Skeletal muscle satellite cell (primary cell): ENCODE measurements at regions not wholly inside any gene's neighbourhood (a gene's known extent, or its start where the extent isn't known, plus 50 kb on each side); places are given as distances from the start of the nearest gene placed in this dataset.
"Not testable (repeated sequence)": the region's sequence is repeated elsewhere in the genome, so short reads cannot be mapped to it uniquely, and the experiment has no call there.

ENCODE experiments used
- H3K27me3 ChIP-seq: 2 replicates; pipeline ENCODE4 v1.7.0; 2013; ENCODE audit warnings: low read length; ENCODE audit not compliant: control insufficient read depth, insufficient read depth
- H3K36me3 ChIP-seq: 2 replicates; pipeline ENCODE4 v1.7.0; 2013; ENCODE audit warnings: mild to moderate bottlenecking, control low read depth, low read length; ENCODE audit not compliant: insufficient read depth
- H3K4me1 ChIP-seq: 2 replicates; pipeline ENCODE4 v1.7.0; 2013; ENCODE audit warnings: low read length; ENCODE audit not compliant: control insufficient read depth, insufficient read depth
- H3K4me2 ChIP-seq: 2 replicates; pipeline ENCODE4 v1.7.0; 2013; ENCODE audit warnings: mild to moderate bottlenecking, low read length
- H3K4me3 ChIP-seq: 2 replicates; pipeline ENCODE4 v1.7.0; 2013; ENCODE audit warnings: low read length
- H3K9ac ChIP-seq: 2 replicates; pipeline ENCODE4 v1.7.0; 2013; ENCODE audit warnings: mild to moderate bottlenecking, low read depth, low read length, moderate library complexity
- H3K9me3 ChIP-seq: replicated peaks from 2 replicates; pipeline ENCODE4 v1.7.0; 2013; ENCODE audit warnings: mild to moderate bottlenecking, control low read depth, low read length

- H3K4me2 ChIP-seq: no peak overlapping the region
- no peak overlapping the region for H3K9ac ChIP-seq
- H3K4me3 ChIP-seq: no peak overlapping the region
- no peaks in the 10 kb centered on the region for H3K36me3 ChIP-seq
- no peaks in the 10 kb centered on the region for H3K27me3 ChIP-seq
- H3K9me3 ChIP-seq: no peaks in the 10 kb centered on the region
- no peaks in the 10 kb centered on the region for H3K4me1 ChIP-seq
These were observed 225.1 kb upstream of the TMEFF2 start for GRCh38 chr2:192419786-192420185.

DNA sequence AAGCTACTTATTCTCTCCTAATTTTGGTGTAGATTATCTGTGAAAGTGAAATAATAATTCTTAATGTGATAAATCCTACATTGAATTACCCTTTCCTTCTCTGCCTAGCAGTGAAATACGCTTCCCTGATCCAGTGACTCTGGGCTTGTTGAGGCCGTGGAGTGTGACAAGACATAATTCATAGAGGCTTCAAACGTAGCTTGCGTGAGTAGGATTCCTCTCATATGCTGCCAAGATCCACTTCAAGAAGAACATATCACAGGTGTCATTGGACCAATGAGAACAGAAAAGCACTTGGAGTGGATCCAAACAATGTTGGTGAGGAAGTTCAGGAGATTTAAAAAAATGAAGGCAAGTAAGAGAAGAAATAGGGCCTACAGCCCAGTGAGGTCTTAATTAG lies 221.3 kb upstream of the TMEFF2 start:
- H3K36me3 ChIP-seq: no peaks in the 10 kb centered on the region
- no peaks in the 10 kb centered on the region for H3K4me1 ChIP-seq
- no peak overlapping the region for H3K4me2 ChIP-seq
- H3K27me3 ChIP-seq: no peaks in the 10 kb centered on the region
- H3K4me3 ChIP-seq: no peak overlapping the region
- H3K9me3 ChIP-seq: no peaks in the 10 kb centered on the region
- H3K9ac ChIP-seq: no peak overlapping the region

DNA sequence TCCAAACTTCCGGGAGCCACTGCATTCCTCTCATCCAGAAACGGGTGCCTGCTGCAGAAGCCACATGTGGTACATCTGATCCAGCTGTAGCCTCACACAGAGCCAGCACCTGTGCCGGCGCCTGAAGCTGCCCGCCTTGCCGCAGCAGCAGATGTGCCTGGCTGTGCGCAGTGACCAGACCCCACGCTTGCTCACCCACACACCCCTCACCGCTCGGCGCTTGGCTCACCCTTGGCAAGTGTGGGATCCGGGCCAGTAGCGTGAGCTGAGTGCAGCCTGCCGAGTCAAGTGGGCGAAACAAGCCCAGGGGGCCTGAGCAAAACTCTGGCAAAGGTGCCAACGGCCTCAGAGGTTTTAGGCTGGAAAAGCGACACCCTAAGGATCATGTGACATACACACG lies 220.1 kb upstream of the TMEFF2 start:
- Histone ChIP-seq H3K4me1 (no peaks in the 10 kb centered on the region), H3K4me3 (no peak overlapping the region), H3K4me2 (no peak overlapping the region), H3K36me3 (no peaks in the 10 kb centered on the region), H3K9ac (no peak overlapping the region), H3K27me3 (no peaks in the 10 kb centered on the region), H3K9me3 (no peaks in the 10 kb centered on the region)

GRCh38 chr2:192413812-192414681 lies 219.3 kb upstream of the TMEFF2 start:
- Histone ChIP-seq H3K27me3 (no peaks in the 10 kb centered on the region), H3K4me3 (no peak overlapping the region), H3K4me1 (no peaks in the 10 kb centered on the region), H3K9ac (no peak overlapping the region), H3K4me2 (no peak overlapping the region), H3K36me3 (no peaks in the 10 kb centered on the region), H3K9me3 (no peaks in the 10 kb centered on the region)

DNA sequence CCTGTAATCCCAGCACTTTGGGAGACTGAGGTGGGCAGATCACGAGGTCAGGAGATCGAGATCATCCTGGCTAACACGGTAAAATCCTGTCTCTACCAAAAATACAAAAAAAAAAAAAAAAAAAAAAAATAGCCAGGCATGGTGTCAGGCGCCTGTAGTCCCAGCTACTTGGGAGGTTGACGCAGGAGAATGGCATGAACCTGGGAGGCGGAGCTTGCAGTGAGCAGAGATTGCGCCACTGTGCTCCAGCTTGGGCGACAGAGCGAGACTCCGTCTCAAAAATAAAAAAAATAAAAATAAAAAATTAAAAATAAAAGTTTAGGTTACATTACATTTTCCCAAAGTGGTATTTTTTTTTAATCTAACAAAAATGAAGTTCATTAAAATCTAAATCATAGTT lies 218.1 kb upstream of the TMEFF2 start:
- not testable (repeated sequence) for H3K9ac ChIP-seq, H3K36me3 ChIP-seq, H3K4me3 ChIP-seq, H3K27me3 ChIP-seq, H3K9me3 ChIP-seq, H3K4me1 ChIP-seq, H3K4me2 ChIP-seq

- no peaks in the 10 kb centered on the region for H3K9me3 ChIP-seq
These were observed 217.7 kb upstream of the TMEFF2 start for GRCh38 chr2:192412394-192412793.

GRCh38 chr2:192411755-192412154 lies 217.0 kb upstream of the TMEFF2 start:
- no peak overlapping the region for H3K9ac ChIP-seq

More at GRCh38 chr2:192412394-192412793, 217.7 kb upstream of the TMEFF2 start:
- H3K4me2 ChIP-seq: no peak overlapping the region
- no peaks in the 10 kb centered on the region for H3K36me3 ChIP-seq
- no peaks in the 10 kb centered on the region for H3K4me1 ChIP-seq
- H3K9ac ChIP-seq: no peak overlapping the region
- H3K27me3 ChIP-seq: no peaks in the 10 kb centered on the region
- no peak overlapping the region for H3K4me3 ChIP-seq

DNA sequence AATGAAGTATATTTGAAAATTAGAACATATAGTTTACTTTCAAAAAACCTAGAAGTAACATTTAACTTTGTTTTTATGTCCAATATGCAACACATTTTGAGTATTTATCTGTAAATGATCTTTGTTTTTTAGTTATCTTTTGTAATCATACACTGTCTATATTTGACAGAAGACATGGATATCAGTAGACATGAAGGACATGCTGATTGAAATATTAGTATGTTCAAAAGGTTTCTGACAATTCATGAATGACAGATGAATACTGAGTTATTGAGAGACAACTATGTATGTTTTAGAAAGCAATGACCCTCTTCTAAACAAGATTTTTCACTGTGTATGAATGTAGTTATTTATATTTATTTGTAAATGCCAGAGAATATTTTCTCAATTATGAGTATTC lies 215.6 kb upstream of the TMEFF2 start:
- H3K4me1 ChIP-seq: no peaks in the 10 kb centered on the region
- no peaks in the 10 kb centered on the region for H3K9me3 ChIP-seq
- no peaks in the 10 kb centered on the region for H3K36me3 ChIP-seq
- H3K4me2 ChIP-seq: no peak overlapping the region
- no peaks in the 10 kb centered on the region for H3K27me3 ChIP-seq
- H3K9ac ChIP-seq: no peak overlapping the region
- H3K4me3 ChIP-seq: no peak overlapping the region

More at GRCh38 chr2:192411755-192412154, 217.0 kb upstream of the TMEFF2 start:
- Histone ChIP-seq H3K27me3 (no peaks in the 10 kb centered on the region), H3K4me3 (no peak overlapping the region), H3K36me3 (no peaks in the 10 kb centered on the region), H3K9me3 (no peaks in the 10 kb centered on the region), H3K4me2 (no peak overlapping the region), H3K4me1 (no peaks in the 10 kb centered on the region)

GRCh38 chr2:192407692-192408091 lies 213.0 kb upstream of the TMEFF2 start:
- H3K9ac ChIP-seq: no peak overlapping the region
- no peak overlapping the region for H3K4me2 ChIP-seq
- H3K36me3 ChIP-seq: no peaks in the 10 kb centered on the region
- H3K27me3 ChIP-seq: no peaks in the 10 kb centered on the region
- H3K4me1 ChIP-seq: no peaks in the 10 kb centered on the region
- no peak overlapping the region for H3K4me3 ChIP-seq
- no peaks in the 10 kb centered on the region for H3K9me3 ChIP-seq

- H3K4me3 ChIP-seq: no peak overlapping the region
- no peak overlapping the region for H3K9ac ChIP-seq
- no peaks in the 10 kb centered on the region for H3K9me3 ChIP-seq
These were observed 203.5 kb upstream of the TMEFF2 start for GRCh38 chr2:192398236-192398635.

GRCh38 chr2:192394605-192395004 lies 199.9 kb upstream of the TMEFF2 start:
- no peaks in the 10 kb centered on the region for H3K27me3 ChIP-seq
- H3K9me3 ChIP-seq: no peaks in the 10 kb centered on the region
- no peaks in the 10 kb centered on the region for H3K4me1 ChIP-seq
- H3K4me2 ChIP-seq: no peak overlapping the region
- H3K4me3 ChIP-seq: no peak overlapping the region
- H3K36me3 ChIP-seq: no peaks in the 10 kb centered on the region
- H3K9ac ChIP-seq: no peak overlapping the region

More at GRCh38 chr2:192398236-192398635, 203.5 kb upstream of the TMEFF2 start:
- no peak overlapping the region for H3K4me2 ChIP-seq
- H3K36me3 ChIP-seq: no peaks in the 10 kb centered on the region
- no peaks in the 10 kb centered on the region for H3K4me1 ChIP-seq
- H3K27me3 ChIP-seq: no peaks in the 10 kb centered on the region

DNA sequence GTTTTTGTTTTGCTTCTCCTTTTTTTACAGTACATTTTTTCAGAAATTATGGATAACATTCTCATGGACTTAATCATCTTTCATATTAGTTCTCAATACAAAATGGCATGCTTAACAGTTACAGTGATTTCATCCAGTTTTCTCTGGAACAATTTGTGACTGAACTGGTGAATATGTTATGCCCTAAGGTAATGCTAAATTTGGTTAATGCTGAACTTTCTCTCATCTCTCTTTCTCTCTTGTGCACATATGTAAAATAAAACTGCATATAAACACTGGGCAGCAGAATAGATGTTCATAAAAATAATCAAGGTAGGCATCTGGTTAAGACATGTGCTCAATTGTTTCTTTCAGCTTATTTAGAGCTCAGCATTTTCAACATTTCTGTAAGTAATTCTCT lies 196.3 kb upstream of the TMEFF2 start:
- H3K4me1 ChIP-seq: no peaks in the 10 kb centered on the region
- H3K9ac ChIP-seq: no peak overlapping the region
- H3K36me3 ChIP-seq: no peaks in the 10 kb centered on the region
- H3K9me3 ChIP-seq: no peaks in the 10 kb centered on the region
- no peaks in the 10 kb centered on the region for H3K27me3 ChIP-seq
- no peak overlapping the region for H3K4me3 ChIP-seq
- H3K4me2 ChIP-seq: no peak overlapping the region
